ENCODE measurements at regions not wholly inside any gene's neighbourhood (a gene's known extent, or its start where the extent isn't known, plus 50 kb on each side); places are given as distances from the start of the nearest gene placed in this dataset.

DNA sequence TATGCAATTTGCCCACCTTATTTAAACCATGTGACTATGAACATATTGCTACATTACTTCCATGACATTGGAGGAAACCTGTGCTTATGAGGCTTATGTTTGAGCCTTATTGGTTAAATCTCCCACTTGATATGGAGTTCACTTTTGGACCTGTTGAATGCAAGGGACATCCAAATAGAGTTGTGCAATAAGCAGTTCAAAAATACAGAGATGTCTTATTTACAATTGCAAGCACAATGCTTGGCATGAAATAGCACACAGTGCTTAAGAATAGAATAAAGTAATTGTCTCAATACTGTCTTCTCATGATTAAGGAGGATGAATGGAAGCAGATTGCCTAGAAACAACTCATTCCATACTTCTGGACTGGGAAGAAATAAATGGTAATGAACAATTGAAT, 793.5 kb downstream of the METTL4 start:
- H3K36me3 Mint-ChIP-seq (ENCODE audit: low read depth), result no peaks in the 10 kb centered on the region
- Histone ChIP-seq H3K4me3 (ENCODE audit: low read length) (no peak overlapping the region), H3K36me3 (ENCODE audit: control insufficient read depth, insufficient read depth, low read length) (no peaks in the 10 kb centered on the region), H3K27ac (ENCODE audit: low read depth, low read length) (no peak overlapping the region), H3K4me1 (ENCODE audit: control insufficient read depth, insufficient read depth, low read length) (no peaks in the 10 kb centered on the region), H3K27me3 (ENCODE audit: control insufficient read depth, insufficient read depth, low read length, poor library complexity, severe bottlenecking) (no peaks in the 10 kb centered on the region), H3K9ac (ENCODE audit: extremely low read depth, low read length, poor library complexity, severe bottlenecking) (no peak overlapping the region), H3K9me3 (ENCODE audit: control insufficient read depth, low read length) (peaks cover 9% of the 10 kb centered on the region)
- peaks cover 4% of the 10 kb centered on the region for H3K9me3 Mint-ChIP-seq
- TF ChIP-seq, protein P1, sequence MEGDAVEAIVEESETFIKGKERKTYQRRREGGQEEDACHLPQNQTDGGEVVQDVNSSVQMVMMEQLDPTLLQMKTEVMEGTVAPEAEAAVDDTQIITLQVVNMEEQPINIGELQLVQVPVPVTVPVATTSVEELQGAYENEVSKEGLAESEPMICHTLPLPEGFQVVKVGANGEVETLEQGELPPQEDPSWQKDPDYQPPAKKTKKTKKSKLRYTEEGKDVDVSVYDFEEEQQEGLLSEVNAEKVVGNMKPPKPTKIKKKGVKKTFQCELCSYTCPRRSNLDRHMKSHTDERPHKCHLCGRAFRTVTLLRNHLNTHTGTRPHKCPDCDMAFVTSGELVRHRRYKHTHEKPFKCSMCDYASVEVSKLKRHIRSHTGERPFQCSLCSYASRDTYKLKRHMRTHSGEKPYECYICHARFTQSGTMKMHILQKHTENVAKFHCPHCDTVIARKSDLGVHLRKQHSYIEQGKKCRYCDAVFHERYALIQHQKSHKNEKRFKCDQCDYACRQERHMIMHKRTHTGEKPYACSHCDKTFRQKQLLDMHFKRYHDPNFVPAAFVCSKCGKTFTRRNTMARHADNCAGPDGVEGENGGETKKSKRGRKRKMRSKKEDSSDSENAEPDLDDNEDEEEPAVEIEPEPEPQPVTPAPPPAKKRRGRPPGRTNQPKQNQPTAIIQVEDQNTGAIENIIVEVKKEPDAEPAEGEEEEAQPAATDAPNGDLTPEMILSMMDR (conservative IDR thresholded peaks at IDR 0.05), result no peak
- no peaks in the 10 kb centered on the region for H3K27me3 Mint-ChIP-seq (ENCODE audit: insufficient read depth)
- H3K4me1 Mint-ChIP-seq, result no peaks in the 10 kb centered on the region
- DNase-seq, result no peak
- H3K27ac Mint-ChIP-seq, result no peak overlapping the region
- H3K4me3 Mint-ChIP-seq, result no peak overlapping the region

DNA sequence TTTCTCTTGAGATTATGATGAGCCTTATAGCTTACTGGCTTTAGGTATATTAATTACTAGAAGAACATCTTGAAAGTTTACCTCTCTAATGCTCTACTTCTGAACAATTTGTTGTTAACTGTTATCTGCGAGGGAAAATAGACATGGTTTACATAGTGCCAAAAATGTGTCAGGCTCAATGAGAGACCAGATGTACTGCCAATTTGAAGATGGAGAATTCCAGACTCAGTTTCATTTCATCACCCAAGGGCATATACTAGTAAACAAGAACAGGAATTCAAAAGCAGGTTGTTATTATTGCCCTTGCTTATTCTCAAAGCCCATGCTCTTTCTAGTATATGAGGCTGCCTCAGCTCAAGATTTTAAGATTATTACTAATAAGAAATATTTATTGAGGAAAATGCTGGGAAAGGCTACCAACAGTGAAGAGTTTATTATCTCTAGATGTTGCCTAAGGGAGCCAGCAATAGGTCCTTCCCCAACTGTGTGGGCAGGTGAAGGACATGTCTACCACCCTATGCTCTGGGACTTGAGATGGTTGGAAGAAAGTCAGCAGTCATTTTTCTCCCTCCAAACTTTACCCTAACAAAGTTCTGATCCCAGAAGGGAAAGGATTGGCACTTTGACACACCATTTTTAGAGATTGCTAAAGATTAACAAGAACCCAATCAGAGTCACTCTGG, 792.7 kb downstream of the METTL4 start:
- no peaks in the 10 kb centered on the region for H3K4me1 ChIP-seq (ENCODE audit: control insufficient read depth, insufficient read depth, low read length)
- no peaks in the 10 kb centered on the region for H3K36me3 ChIP-seq (ENCODE audit: control insufficient read depth, insufficient read depth, low read length)
- Mint-ChIP-seq H3K36me3 (ENCODE audit: low read depth) (no peaks in the 10 kb centered on the region), H3K27ac (no peak overlapping the region), H3K27me3 (ENCODE audit: insufficient read depth) (no peaks in the 10 kb centered on the region), H3K9me3 (peaks cover 4% of the 10 kb centered on the region), H3K4me1 (no peaks in the 10 kb centered on the region), H3K4me3 (no peak overlapping the region)
- 86 to 91% methylated on average over 1 of the region's 1 CpG for WGBS, 2 experiments (ENCODE audit: insufficient coverage in 1 of 2, insufficient read length in 1 of 2)
- H3K9ac ChIP-seq (ENCODE audit: extremely low read depth, low read length, poor library complexity, severe bottlenecking), result no peak overlapping the region
- peaks cover 9% of the 10 kb centered on the region for H3K9me3 ChIP-seq (ENCODE audit: control insufficient read depth, low read length)
- H3K27ac ChIP-seq (ENCODE audit: low read depth, low read length), result no peak overlapping the region
- no peak for DNase-seq
- no peak overlapping the region for H3K4me3 ChIP-seq (ENCODE audit: low read length)
- H3K27me3 ChIP-seq (ENCODE audit: control insufficient read depth, insufficient read depth, low read length, poor library complexity, severe bottlenecking), result no peaks in the 10 kb centered on the region
- TF ChIP-seq, protein P1 (conservative IDR thresholded peaks at IDR 0.05), result no peak

DNA sequence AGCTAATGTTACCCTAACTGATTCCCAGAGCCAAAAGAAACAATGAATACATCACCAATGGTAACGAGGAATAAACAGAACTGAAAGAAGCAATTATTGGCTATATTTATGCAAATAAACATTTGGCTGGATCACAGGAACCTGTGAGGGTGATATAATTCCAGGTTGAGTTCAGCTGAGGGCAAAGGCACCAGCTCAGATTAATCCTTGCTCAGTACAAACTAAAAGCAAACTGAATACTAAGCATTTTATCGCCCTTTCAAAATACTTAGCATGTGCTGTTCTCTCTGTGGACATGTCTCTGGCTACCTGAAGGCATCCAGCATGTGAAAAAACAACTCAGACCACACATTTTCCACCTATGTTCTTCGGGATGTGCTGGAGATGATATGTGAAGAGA, 791.7 kb downstream of the METTL4 start:
- H3K27me3 Mint-ChIP-seq (ENCODE audit: insufficient read depth), result no peaks in the 10 kb centered on the region
- TF ChIP-seq, protein P1 (conservative IDR thresholded peaks at IDR 0.05), result no peak

More for the DNA sequence above, 791.7 kb downstream of the METTL4 start:
- Mint-ChIP-seq H3K4me3 (no peak overlapping the region), H3K9me3 (peaks cover 4% of the 10 kb centered on the region), H3K36me3 (ENCODE audit: low read depth) (no peaks in the 10 kb centered on the region), H3K27ac (no peak overlapping the region), H3K4me1 (no peaks in the 10 kb centered on the region)
- no peaks in the 10 kb centered on the region for H3K27me3 ChIP-seq (ENCODE audit: control insufficient read depth, insufficient read depth, low read length, poor library complexity, severe bottlenecking)
- H3K36me3 ChIP-seq (ENCODE audit: control insufficient read depth, insufficient read depth, low read length), result no peaks in the 10 kb centered on the region
- WGBS, 2 experiments (ENCODE audit: insufficient coverage in 1 of 2, insufficient read length in 1 of 2), result 86 to 92% methylated on average over 1 to 2 of the region's 3 CpGs
- H3K4me1 ChIP-seq (ENCODE audit: control insufficient read depth, insufficient read depth, low read length), result no peaks in the 10 kb centered on the region
- no peak overlapping the region for H3K9ac ChIP-seq (ENCODE audit: extremely low read depth, low read length, poor library complexity, severe bottlenecking)
- no peak for DNase-seq
- no peak overlapping the region for H3K27ac ChIP-seq (ENCODE audit: low read depth, low read length)
- H3K4me3 ChIP-seq (ENCODE audit: low read length), result no peak overlapping the region
- peaks cover 9% of the 10 kb centered on the region for H3K9me3 ChIP-seq (ENCODE audit: control insufficient read depth, low read length)
